B cell (primary cell): ENCODE measurements at regions not wholly inside any gene's neighbourhood (a gene's known extent, or its start where the extent isn't known, plus 50 kb on each side); places are given as distances from the start of the nearest gene placed in this dataset.

ENCODE experiments used
- ATAC-seq: fragments of 200-7000 bp; cut with Tn5 transposase; one replicate; pipeline ENCODE4 v1.10.0; 2021; ENCODE audit warnings: low read depth, mild to moderate bottlenecking, moderate number of reproducible peaks, moderate library complexity
- CTCF ChIA-PET: fragments of 350-600 bp; sonication (Branson Sonifier 250); formaldehyde crosslinking; loops from one replicate; lab custom pipeline; 2021; ENCODE audit warnings: antibody characterized with exemption, inconsistent platforms; lab: Charles Lee
- POLR2A ChIA-PET: fragments of 350-600 bp; sonication (Branson Sonifier 250); formaldehyde crosslinking; loops from one replicate; lab custom pipeline; 2021; ENCODE audit warnings: antibody characterized with exemption; lab: Charles Lee
- DNase-seq: peaks from one replicate; pipeline ENCODE4 v3.0.0; 2013
- H2AFZ ChIP-seq: 2 replicates; pipeline ENCODE4 v1.6.1; 2012; ENCODE audit warnings: mild to moderate bottlenecking, low read depth, low read length; ENCODE audit not compliant: insufficient read depth, poor library complexity, severe bottlenecking
- H3K27ac ChIP-seq, 2 donors: 1 replicate in 1 of 2; 2 replicates in 1 of 2; pipeline ENCODE4 v1.5.1; 2012 to 2013; ENCODE audit warnings: low read length in 2 of 2, mild to moderate bottlenecking in 2 of 2, moderate library complexity in 1 of 2
- H3K27me3 ChIP-seq, 4 experiments: fragments of 200-600 bp in 1 of 4; sonication (generic) in 1 of 4; replicated peaks in 1 of 4; 1 replicate in 2 of 4; 2 replicates in 2 of 4; pipeline versions ENCODE4 v1.6.1 to v1.7.0; 2013 to 2016; ENCODE audit warnings: low read length in 3 of 4, mild to moderate bottlenecking in 2 of 4, mixed read lengths in 1 of 4, moderate library complexity in 1 of 4; ENCODE audit not compliant: insufficient read depth in 4 of 4, control insufficient read depth in 3 of 4; ENCODE audit errors: control extremely low read depth in 1 of 4
- H3K36me3 ChIP-seq, 2 experiments: replicated peaks in 1 of 2; 1 replicate in 1 of 2; 2 replicates in 1 of 2; pipeline versions ENCODE4 v1.6.1 to v1.7.1; 2013; ENCODE audit warnings: low read length in 1 of 2; ENCODE audit not compliant: insufficient read depth in 2 of 2, control insufficient read depth in 1 of 2; ENCODE audit errors: control extremely low read depth in 1 of 2, extremely low read depth in 1 of 2
- H3K4me1 ChIP-seq, 2 donors: fragments of 200-600 bp in 1 of 2; sonication (generic) in 1 of 2; 1 replicate in 1 of 2; 2 replicates in 1 of 2; pipeline versions ENCODE4 v1.5.1 to v1.6.1; 2013 to 2017; ENCODE audit warnings: low read length in 2 of 2; ENCODE audit not compliant: control insufficient read depth in 2 of 2, insufficient read depth in 2 of 2
- H3K4me2 ChIP-seq: replicated peaks from 2 replicates; pipeline ENCODE3; 2012; ENCODE audit warnings: mild to moderate bottlenecking, low read depth, low read length; ENCODE audit not compliant: poor library complexity, severe bottlenecking
- H3K4me3 ChIP-seq, 5 experiments: fragments of 200-600 bp in 1 of 5; sonication (generic) in 1 of 5; 1 replicate in 3 of 5; 2 replicates in 2 of 5; pipeline versions ENCODE4 v1.5.1 to v1.7.0; 2011 to 2016; ENCODE audit warnings: low read length in 4 of 5, mild to moderate bottlenecking in 4 of 5, low read depth in 2 of 5, control low read depth in 1 of 5, moderate library complexity in 1 of 5; ENCODE audit not compliant: insufficient read depth in 1 of 5; ENCODE audit errors: control extremely low read depth in 1 of 5, extremely low read depth in 1 of 5
- H3K79me2 ChIP-seq: fragments of 200-600 bp; sonication (generic); one replicate; pipeline ENCODE4 v1.6.0; 2016; ENCODE audit warnings: low read length; ENCODE audit not compliant: control insufficient read depth, insufficient read depth
- H3K9ac ChIP-seq: fragments of 200-600 bp; sonication (generic); 2 replicates; pipeline ENCODE4 v1.6.1; 2017; ENCODE audit warnings: mild to moderate bottlenecking, low read length, moderate library complexity
- H3K9me3 ChIP-seq, 3 donors: one replicate each; pipeline versions ENCODE4 v1.6.1 to v1.7.1; 2013; ENCODE audit warnings: low read length in 2 of 3; ENCODE audit not compliant: control insufficient read depth in 2 of 3, insufficient read depth in 1 of 3; ENCODE audit errors: control extremely low read depth in 1 of 3
- H4K20me1 ChIP-seq: 2 replicates; pipeline ENCODE4 v1.6.0; 2012; ENCODE audit warnings: mild to moderate bottlenecking, low read length; ENCODE audit not compliant: insufficient read depth, control insufficient read depth, poor library complexity, severe bottlenecking
- H3K27ac Mint-ChIP-seq: one replicate; pipeline ENCODE4 v1.8.0; 2021; ENCODE audit warnings: mixed read lengths
- H3K27me3 Mint-ChIP-seq: one replicate; pipeline ENCODE4 v1.8.0; 2021; ENCODE audit warnings: mixed read lengths
- H3K4me1 Mint-ChIP-seq: one replicate; pipeline ENCODE4 v1.8.0; 2021; ENCODE audit warnings: mixed read lengths
- H3K4me3 Mint-ChIP-seq: one replicate; pipeline ENCODE4 v1.8.0; 2021; ENCODE audit warnings: mixed read lengths
- H3K9me3 Mint-ChIP-seq: one replicate; pipeline ENCODE4 v1.8.0; 2022; ENCODE audit warnings: mixed read lengths; ENCODE audit not compliant: insufficient read depth
- EZH2 ChIP-seq: IDR thresholded peaks from 2 replicates; pipeline ENCODE4 v1.6.1; 2012; ENCODE audit warnings: borderline replicate concordance, low read depth, mild to moderate bottlenecking, moderate library complexity, low read length; ENCODE audit not compliant: insufficient read depth, poor library complexity, severe bottlenecking
- WGBS: methylation state at CpG from one replicate; pipeline ENCODE4 v1.1.5; 2013; ENCODE audit warnings: missing lambda C conversion rate; ENCODE audit not compliant: insufficient coverage; 5-methylcytosine and 5-hydroxymethylcytosine counted together
- intact Hi-C: fragments of 100-400 bp; cut with micrococcal nuclease; formaldehyde crosslinking; loops from one replicate; pipeline ENCODE4 v1.10.0; 2022
- TF ChIP-seq, protein P1 (sequence below): fragments of 200-600 bp; IDR thresholded peaks from one replicate; pipeline ENCODE4 v1.8.0; 2022; ENCODE audit warnings: antibody characterized with exemption, mild to moderate bottlenecking

DNA sequence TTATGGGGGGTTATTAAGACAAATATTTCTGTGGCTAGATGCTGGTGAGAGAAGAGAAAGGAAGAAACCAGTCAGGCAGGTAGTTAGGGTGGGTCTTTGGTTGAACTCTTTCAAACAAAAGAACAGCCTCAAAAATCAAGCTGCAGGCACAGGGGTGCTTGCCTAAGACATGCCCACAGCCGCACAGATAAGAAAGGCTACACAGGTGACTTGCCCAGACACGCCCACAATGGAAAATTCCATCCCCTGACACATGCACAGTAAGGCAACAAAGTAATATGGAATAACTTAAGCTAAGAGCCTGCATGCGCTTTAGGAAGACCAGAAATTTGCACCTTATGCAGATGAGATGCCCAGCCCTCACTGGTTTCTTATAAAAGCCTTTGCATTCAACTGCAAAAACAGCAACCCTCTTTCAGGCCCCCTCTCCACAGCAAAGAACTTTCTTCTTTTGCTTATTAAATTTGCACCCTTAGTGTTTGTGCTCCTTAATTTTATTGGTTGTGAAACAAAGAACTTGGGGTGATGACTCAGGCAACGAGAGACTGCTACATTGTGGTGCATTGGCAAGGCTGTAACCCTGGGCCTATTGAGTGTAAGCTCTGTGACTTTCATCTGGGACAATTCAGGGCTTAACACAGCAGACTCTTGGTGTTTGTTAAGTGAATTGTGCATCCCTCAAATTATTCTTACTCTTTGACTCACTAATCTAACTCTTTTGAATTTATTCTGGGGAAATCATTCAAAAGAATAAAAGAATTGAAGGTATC, 149.4 kb downstream of the RPAP3 start:
- H3K4me3 Mint-ChIP-seq: no peak overlapping the region
- H3K4me3 ChIP-seq: no peak overlapping the region
- H4K20me1 ChIP-seq: no peaks in the 10 kb centered on the region
- H3K4me2 ChIP-seq: no peak overlapping the region
- no peak overlapping the region for H3K9ac ChIP-seq
- no peak overlapping the region for H2AFZ ChIP-seq
- 90% methylated on average over 3 of the region's 4 CpGs for WGBS
- H3K36me3 ChIP-seq: no peaks in the 10 kb centered on the region
- H3K27me3 ChIP-seq: peaks cover 0 to 3% (median 0%) of the 10 kb centered on the region in 4 experiments
- ChIA-PET POLR2A (no interaction called here), CTCF (no interaction called here)
- no peak for TF ChIP-seq EZH2
- TF ChIP-seq, protein P1, sequence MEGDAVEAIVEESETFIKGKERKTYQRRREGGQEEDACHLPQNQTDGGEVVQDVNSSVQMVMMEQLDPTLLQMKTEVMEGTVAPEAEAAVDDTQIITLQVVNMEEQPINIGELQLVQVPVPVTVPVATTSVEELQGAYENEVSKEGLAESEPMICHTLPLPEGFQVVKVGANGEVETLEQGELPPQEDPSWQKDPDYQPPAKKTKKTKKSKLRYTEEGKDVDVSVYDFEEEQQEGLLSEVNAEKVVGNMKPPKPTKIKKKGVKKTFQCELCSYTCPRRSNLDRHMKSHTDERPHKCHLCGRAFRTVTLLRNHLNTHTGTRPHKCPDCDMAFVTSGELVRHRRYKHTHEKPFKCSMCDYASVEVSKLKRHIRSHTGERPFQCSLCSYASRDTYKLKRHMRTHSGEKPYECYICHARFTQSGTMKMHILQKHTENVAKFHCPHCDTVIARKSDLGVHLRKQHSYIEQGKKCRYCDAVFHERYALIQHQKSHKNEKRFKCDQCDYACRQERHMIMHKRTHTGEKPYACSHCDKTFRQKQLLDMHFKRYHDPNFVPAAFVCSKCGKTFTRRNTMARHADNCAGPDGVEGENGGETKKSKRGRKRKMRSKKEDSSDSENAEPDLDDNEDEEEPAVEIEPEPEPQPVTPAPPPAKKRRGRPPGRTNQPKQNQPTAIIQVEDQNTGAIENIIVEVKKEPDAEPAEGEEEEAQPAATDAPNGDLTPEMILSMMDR: no peak
- H3K9me3 Mint-ChIP-seq: peaks cover 5% of the 10 kb centered on the region
- H3K9me3 ChIP-seq: peaks cover 5 to 15% (median 9%) of the 10 kb centered on the region in 3 donors
- no peak overlapping the region for H3K27ac Mint-ChIP-seq
- ATAC-seq (no peak), DNase-seq (no peak)
- intact Hi-C loops: no loop called here
- no peaks in the 10 kb centered on the region for H3K79me2 ChIP-seq
- no peaks in the 10 kb centered on the region for H3K4me1 ChIP-seq
- H3K27ac ChIP-seq: no peak overlapping the region
- H3K27me3 Mint-ChIP-seq: no peaks in the 10 kb centered on the region
- no peaks in the 10 kb centered on the region for H3K4me1 Mint-ChIP-seq

DNA sequence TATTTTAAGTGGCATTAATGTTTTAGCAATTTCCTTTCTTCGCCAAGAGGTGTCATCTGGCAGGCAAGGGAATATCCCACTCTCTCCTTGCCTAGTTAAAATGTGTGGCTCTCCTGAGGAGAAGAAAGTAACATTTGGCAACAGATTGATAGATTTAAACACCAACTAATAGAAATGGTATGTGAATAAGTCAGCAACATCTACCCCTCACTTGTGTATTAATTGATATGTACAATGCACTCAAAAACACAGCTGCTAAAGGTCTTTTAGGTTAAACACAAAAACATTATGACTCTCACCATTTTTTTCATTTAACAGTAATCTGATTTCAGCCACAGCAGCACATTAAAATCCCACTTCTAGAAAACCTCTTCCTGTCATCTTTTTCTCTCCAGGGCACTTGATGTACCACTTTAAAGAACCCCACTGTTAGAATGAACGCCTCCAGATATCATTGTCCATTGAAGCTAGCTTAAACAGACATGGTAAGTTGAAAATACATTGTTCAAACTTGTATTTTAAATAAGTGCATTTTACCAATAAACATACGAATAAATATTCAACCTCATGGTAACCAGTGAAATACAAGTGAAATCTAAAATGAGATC, 151.7 kb downstream of the RPAP3 start:
- Histone ChIP-seq H3K4me3 (no peak overlapping the region), H3K9me3 (peaks cover 5 to 15% (median 9%) of the 10 kb centered on the region in 3 donors), H3K4me1 (no peaks in the 10 kb centered on the region), H3K9ac (no peak overlapping the region), H3K36me3 (no peaks in the 10 kb centered on the region), H3K27me3 (peaks cover 0 to 2% (median under 1%) of the 10 kb centered on the region in 4 experiments), H2AFZ (no peak overlapping the region), H3K79me2 (no peaks in the 10 kb centered on the region), H3K4me2 (no peak overlapping the region), H4K20me1 (no peaks in the 10 kb centered on the region), H3K27ac (no peak overlapping the region)
- Mint-ChIP-seq H3K9me3 (peaks cover 5% of the 10 kb centered on the region), H3K4me1 (no peaks in the 10 kb centered on the region), H3K27me3 (peaks cover 4% of the 10 kb centered on the region), H3K4me3 (no peak overlapping the region), H3K27ac (no peak overlapping the region)
- CTCF ChIA-PET: no interaction called here
- intact Hi-C loops: no loop called here
- no peak for TF ChIP-seq EZH2
- TF ChIP-seq, protein P1: no peak
- no CpG with 5 or more reads among the region's 3 CpGs for WGBS
- ATAC-seq (no peak), DNase-seq (no peak)
- POLR2A ChIA-PET: no interaction called here
